SK-N-SH (cell line): ENCODE measurements at regions not wholly inside any gene's neighbourhood (a gene's known extent, or its start where the extent isn't known, plus 50 kb on each side); places are given as distances from the start of the nearest gene placed in this dataset.

Experiments used
- CTCF ChIA-PET: fragments of 300-600, 350-600 bp; formaldehyde crosslinking; extraction: SDS; loops from one replicate; lab custom pipeline; 2021; lab: Yijun Ruan, JAX
- POLR2A ChIA-PET: fragments of 350-600 bp; sonication (Branson Sonifier 250); formaldehyde crosslinking; extraction: SDS; loops from one replicate; lab custom pipeline; 2020; ENCODE audit warnings: antibody characterized with exemption, inconsistent platforms; lab: Yijun Ruan, JAX
- DNase-seq: peaks from one replicate; pipeline ENCODE4 v3.0.0; 2012
- H2AFZ ChIP-seq: fragments of 200-600 bp; sonication (generic); 2 replicates; pipeline ENCODE4 v1.8.1; 2016; ENCODE audit warnings: antibody characterized with exemption, mild to moderate bottlenecking, low read depth
- H3F3A ChIP-seq: fragments of 200-600 bp; sonication (generic); replicated peaks from 2 replicates; pipeline ENCODE3; 2016; ENCODE audit warnings: antibody characterized with exemption, mild to moderate bottlenecking; ENCODE audit not compliant: insufficient read depth
- H3K27ac ChIP-seq, 2 experiments: fragments of 200-500 bp in 1 of 2; fragments of 200-600 bp in 1 of 2; sonication (Bioruptor generic) in 1 of 2; sonication (generic), shearing (Covaris generic) in 1 of 2; 2 replicates each; pipeline versions ENCODE4 v1.5.1 to v1.6.1; 2014 to 2016; ENCODE audit warnings: low read depth in 2 of 2, inconsistent platforms in 1 of 2, low read length in 1 of 2, mild to moderate bottlenecking in 1 of 2, mixed read lengths in 1 of 2
- H3K27me3 ChIP-seq: fragments of 200-600 bp; sonication (generic), shearing (Covaris generic); 2 replicates; pipeline ENCODE4 v1.6.1; 2016; ENCODE audit warnings: mixed run types; ENCODE audit not compliant: insufficient read depth
- H3K36me3 ChIP-seq, 2 experiments: fragments of 200-500 bp in 1 of 2; fragments of 200-600 bp in 1 of 2; sonication (Bioruptor generic) in 1 of 2; sonication (generic) in 1 of 2; replicated peaks in 1 of 2; 2 replicates each; pipeline versions ENCODE3 to v1.5.1; 2014 to 2016; ENCODE audit warnings: low read length in 1 of 2, mild to moderate bottlenecking in 1 of 2; ENCODE audit not compliant: insufficient read depth in 2 of 2, control insufficient read depth in 1 of 2
- H3K4me1 ChIP-seq, 2 experiments: fragments of 200-500 bp in 1 of 2; fragments of 200-600 bp in 1 of 2; sonication (Bioruptor generic) in 1 of 2; sonication (generic), shearing (Covaris generic) in 1 of 2; 2 replicates each; pipeline versions ENCODE4 v1.5.1 to v1.6.1; 2014 to 2016; ENCODE audit warnings: low read depth in 1 of 2, low read length in 1 of 2, mixed run types in 1 of 2; ENCODE audit not compliant: insufficient read depth in 2 of 2, control insufficient read depth in 1 of 2
- H3K4me2 ChIP-seq: fragments of 200-600 bp; sonication (generic), shearing (Covaris generic); 2 replicates; pipeline ENCODE4 v1.6.1; 2017; ENCODE audit warnings: mixed run types
- H3K4me3 ChIP-seq, 2 experiments: fragments of 200-500 bp in 1 of 2; fragments of 200-600 bp in 1 of 2; sonication (Bioruptor generic) in 1 of 2; sonication (generic), shearing (Covaris generic) in 1 of 2; 2 replicates each; pipeline versions ENCODE4 v1.5.1 to v1.8.1; 2014 to 2016; ENCODE audit warnings: low read depth in 2 of 2, inconsistent platforms in 1 of 2, low read length in 1 of 2, mild to moderate bottlenecking in 1 of 2, mixed read lengths in 1 of 2, moderate library complexity in 1 of 2
- H3K79me2 ChIP-seq: fragments of 200-600 bp; sonication (generic); 2 replicates; pipeline ENCODE4 v1.8.1; 2017; ENCODE audit warnings: mild to moderate bottlenecking; ENCODE audit not compliant: insufficient read depth
- H3K9ac ChIP-seq: fragments of 200-600 bp; sonication (generic); 2 replicates; pipeline ENCODE4 v1.6.1; 2017; ENCODE audit warnings: mixed run types
- H3K9me2 ChIP-seq: fragments of 200-600 bp; sonication (generic); 2 replicates; pipeline ENCODE4 v1.6.1; 2017; ENCODE audit warnings: mixed run types
- H3K9me3 ChIP-seq: fragments of 200-600 bp; sonication (generic); 2 replicates; pipeline ENCODE4 v1.6.1; 2017; ENCODE audit warnings: mixed run types, mild to moderate bottlenecking, moderate library complexity
- H4K20me1 ChIP-seq: fragments of 200-600 bp; sonication (generic); 2 replicates; pipeline ENCODE4 v1.6.1; 2017; ENCODE audit warnings: mild to moderate bottlenecking, mixed run types; ENCODE audit not compliant: insufficient read depth
- CHD2 ChIP-seq: fragments of 150-350 bp; IDR thresholded peaks from 2 replicates; pipeline ENCODE4 v1.6.1; 2018; ENCODE audit warnings: low read length; ENCODE audit not compliant: partially characterized antibody
- ELF1 ChIP-seq: IDR thresholded peaks from 2 replicates; pipeline ENCODE4 v1.4.0; 2012
- EZH2phosphoT487 ChIP-seq: fragments of 200-600 bp; sonication (generic); IDR thresholded peaks from 2 replicates; pipeline ENCODE4 v1.6.1; 2017; ENCODE audit warnings: low read depth, mixed run types, mild to moderate bottlenecking, antibody characterized with exemption, moderate library complexity, borderline replicate concordance
- GABPA ChIP-seq: IDR thresholded peaks from 2 replicates; pipeline ENCODE4 v1.4.0; 2012; ENCODE audit warnings: low read depth, mild to moderate bottlenecking
- JUND ChIP-seq: IDR thresholded peaks from 2 replicates; pipeline ENCODE4 v1.4.0; 2012
- MEF2A ChIP-seq: IDR thresholded peaks from 2 replicates; pipeline ENCODE4 v1.4.0; 2012; ENCODE audit warnings: low read depth, borderline replicate concordance
- NFIC ChIP-seq: IDR thresholded peaks from 2 replicates; pipeline ENCODE4 v1.4.0; 2012; ENCODE audit warnings: borderline replicate concordance
- POLR2AphosphoS5 ChIP-seq: IDR thresholded peaks from 2 replicates; pipeline ENCODE4 v1.6.1; 2012; ENCODE audit warnings: low read depth, low read length
- RAD21 ChIP-seq: IDR thresholded peaks from 2 replicates; pipeline ENCODE4 v1.6.1; 2012; ENCODE audit warnings: mild to moderate bottlenecking, low read length
- RCOR1 ChIP-seq: fragments of 150-350 bp; IDR thresholded peaks from 2 replicates; pipeline ENCODE4 v1.6.1; 2017; ENCODE audit warnings: antibody characterized with exemption, low read length
- RFX5 ChIP-seq: IDR thresholded peaks from 2 replicates; pipeline ENCODE4 v1.6.1; 2012; ENCODE audit warnings: mild to moderate bottlenecking, improper control_type of control experiment, low read length
- SMC3 ChIP-seq: IDR thresholded peaks from 2 replicates; pipeline ENCODE4 v1.6.1; 2012; ENCODE audit warnings: low read depth, low read length, improper control_type of control experiment
- TAF1 ChIP-seq: IDR thresholded peaks from 2 replicates; pipeline ENCODE4 v1.6.1; 2012; ENCODE audit warnings: low read depth, mild to moderate bottlenecking, low read length, moderate library complexity, borderline replicate concordance
- YY1 ChIP-seq: IDR thresholded peaks from 2 replicates; pipeline ENCODE4 v1.4.0; 2012; ENCODE audit warnings: low read depth, mild to moderate bottlenecking
- ZBTB33 ChIP-seq: IDR thresholded peaks from 2 replicates; pipeline ENCODE4 v1.4.0; 2012; ENCODE audit warnings: low read depth, borderline replicate concordance
- WGBS: methylation state at CpG from one replicate; pipeline ENCODE4 v1.1.6; 2017; ENCODE audit warnings: low lambda C conversion rate; 5-methylcytosine and 5-hydroxymethylcytosine counted together
- TF ChIP-seq, protein P1 (sequence below): fragments of 150-350 bp; IDR thresholded peaks from 2 replicates; pipeline ENCODE4 v1.6.1; 2017; ENCODE audit warnings: antibody characterized with exemption, low read length, low read depth, borderline replicate concordance
- TF ChIP-seq, protein P2 (sequence below): IDR thresholded peaks from 2 replicates; pipeline ENCODE4; 2012
- TF ChIP-seq, protein P3 (sequence below): IDR thresholded peaks from 2 replicates; pipeline ENCODE4 v1.4.0; 2012; ENCODE audit warnings: low read depth

DNA sequence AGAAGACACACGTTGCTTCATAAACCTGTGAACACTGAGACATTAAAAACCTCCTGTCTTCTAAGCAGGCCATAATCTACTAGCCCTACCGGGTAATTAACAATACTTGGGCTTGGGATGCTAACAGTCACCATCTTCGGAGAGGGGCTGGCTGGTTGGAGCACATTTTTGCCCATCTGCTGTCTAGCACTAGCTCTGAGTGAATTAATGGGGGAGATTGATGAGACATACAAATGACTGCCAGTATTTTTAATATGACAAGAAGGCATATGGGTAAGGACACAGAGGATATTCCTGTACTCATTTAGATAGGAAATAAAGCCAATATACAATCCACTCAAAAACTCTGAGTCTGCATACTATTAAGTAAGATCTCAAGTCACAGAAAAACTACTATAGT, 651.6 kb upstream of the SOX11 start:
- H3K9me2 ChIP-seq = no peaks in the 10 kb centered on the region
- no peak overlapping the region for H3K9ac ChIP-seq
- H3K4me1 ChIP-seq = no peaks in the 10 kb centered on the region
- H4K20me1 ChIP-seq = no peaks in the 10 kb centered on the region
- no peak overlapping the region for H3K27ac ChIP-seq
- H3F3A ChIP-seq = no peaks in the 10 kb centered on the region
- H3K79me2 ChIP-seq = no peaks in the 10 kb centered on the region
- no peak overlapping the region for H3K4me3 ChIP-seq
- no peak overlapping the region for H2AFZ ChIP-seq
- POLR2A ChIA-PET = no interaction called here
- no peaks in the 10 kb centered on the region for H3K36me3 ChIP-seq
- WGBS = 17% methylated on average over 3 of the region's 3 CpGs
- TF ChIP-seq POLR2AphosphoS5 (no peak), JUND (no peak), ZBTB33 (no peak), TAF1 (no peak), EZH2phosphoT487 (no peak), CHD2 (no peak), GABPA (no peak), SMC3 (no peak), ELF1 (no peak), RAD21 (no peak), RFX5 (no peak)
- TF ChIP-seq, protein P1, sequence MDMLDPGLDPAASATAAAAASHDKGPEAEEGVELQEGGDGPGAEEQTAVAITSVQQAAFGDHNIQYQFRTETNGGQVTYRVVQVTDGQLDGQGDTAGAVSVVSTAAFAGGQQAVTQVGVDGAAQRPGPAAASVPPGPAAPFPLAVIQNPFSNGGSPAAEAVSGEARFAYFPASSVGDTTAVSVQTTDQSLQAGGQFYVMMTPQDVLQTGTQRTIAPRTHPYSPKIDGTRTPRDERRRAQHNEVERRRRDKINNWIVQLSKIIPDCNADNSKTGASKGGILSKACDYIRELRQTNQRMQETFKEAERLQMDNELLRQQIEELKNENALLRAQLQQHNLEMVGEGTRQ = no peak
- TF ChIP-seq, protein P2, sequence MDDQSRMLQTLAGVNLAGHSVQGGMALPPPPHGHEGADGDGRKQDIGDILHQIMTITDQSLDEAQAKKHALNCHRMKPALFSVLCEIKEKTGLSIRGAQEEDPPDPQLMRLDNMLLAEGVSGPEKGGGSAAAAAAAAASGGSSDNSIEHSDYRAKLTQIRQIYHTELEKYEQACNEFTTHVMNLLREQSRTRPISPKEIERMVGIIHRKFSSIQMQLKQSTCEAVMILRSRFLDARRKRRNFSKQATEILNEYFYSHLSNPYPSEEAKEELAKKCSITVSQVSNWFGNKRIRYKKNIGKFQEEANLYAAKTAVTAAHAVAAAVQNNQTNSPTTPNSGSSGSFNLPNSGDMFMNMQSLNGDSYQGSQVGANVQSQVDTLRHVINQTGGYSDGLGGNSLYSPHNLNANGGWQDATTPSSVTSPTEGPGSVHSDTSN = no peak
- H3K27me3 ChIP-seq = no peaks in the 10 kb centered on the region
- no peak for DNase-seq
- CTCF ChIA-PET = no interaction called here
- no peak overlapping the region for H3K4me2 ChIP-seq
- H3K9me3 ChIP-seq = peaks cover 12% of the 10 kb centered on the region; the same call in 1 of the 2 replicates

GRCh38 chr2:5041501-5041900, 650.7 kb upstream of the SOX11 start:
- H4K20me1 ChIP-seq = no peaks in the 10 kb centered on the region
- H3K9me3 ChIP-seq = peaks cover 12% of the 10 kb centered on the region; the same call in 1 of the 2 replicates
- H3K9me2 ChIP-seq = no peaks in the 10 kb centered on the region
- H2AFZ ChIP-seq = no peak overlapping the region
- H3K27ac ChIP-seq = no peak overlapping the region
- no peak for DNase-seq
- H3F3A ChIP-seq = no peaks in the 10 kb centered on the region
- H3K27me3 ChIP-seq = no peaks in the 10 kb centered on the region
- no peaks in the 10 kb centered on the region for H3K79me2 ChIP-seq
- WGBS = 8% methylated on average over 2 of the region's 2 CpGs
- no peak overlapping the region for H3K9ac ChIP-seq
- no peaks in the 10 kb centered on the region for H3K36me3 ChIP-seq
- POLR2A ChIA-PET = no interaction called here
- H3K4me1 ChIP-seq = no peaks in the 10 kb centered on the region
- no peak overlapping the region for H3K4me2 ChIP-seq
- no peak overlapping the region for H3K4me3 ChIP-seq
- TF ChIP-seq NFIC (no peak), RAD21 (no peak), RCOR1 (no peak), MEF2A (no peak), ZBTB33 (no peak), YY1 (no peak)
- TF ChIP-seq, protein P3, sequence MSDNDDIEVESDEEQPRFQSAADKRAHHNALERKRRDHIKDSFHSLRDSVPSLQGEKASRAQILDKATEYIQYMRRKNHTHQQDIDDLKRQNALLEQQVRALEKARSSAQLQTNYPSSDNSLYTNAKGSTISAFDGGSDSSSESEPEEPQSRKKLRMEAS = no peak
- TF ChIP-seq, all 33 proteins: peak for 0
- CTCF ChIA-PET = no interaction called here
